ENCODE measurements at regions not wholly inside any gene's neighbourhood (a gene's known extent, or its start where the extent isn't known, plus 50 kb on each side); places are given as distances from the start of the nearest gene placed in this dataset.

DNA sequence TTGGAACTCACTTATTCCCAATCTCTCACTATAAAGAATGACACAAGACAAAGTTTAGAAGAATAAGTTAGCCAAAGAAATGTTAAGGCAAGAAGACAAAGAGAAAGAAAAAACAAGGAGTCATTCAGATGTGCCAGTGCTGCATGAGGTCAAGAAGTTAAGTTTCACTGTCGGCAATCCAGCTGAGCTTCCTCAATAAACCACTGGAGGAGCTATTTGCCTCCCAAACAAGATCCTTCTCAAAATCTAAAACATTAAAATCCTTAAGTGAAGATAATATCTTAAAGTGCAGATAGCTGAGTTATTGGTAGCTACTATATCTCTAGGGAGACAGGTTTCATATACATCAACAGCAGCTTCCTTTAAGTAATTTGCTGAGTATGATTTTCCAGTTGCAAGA, 512.3 kb downstream of the HDGFL1 start:
- Histone ChIP-seq H3K9me3 (ENCODE audit: insufficient read depth, low read depth) (no peaks in the 10 kb centered on the region), H3K4me1 (replicated peaks; ENCODE audit: insufficient read depth) (no peaks in the 10 kb centered on the region), H3K4me3 (no peak overlapping the region), H3K36me3 (ENCODE audit: low read depth) (no peaks in the 10 kb centered on the region), H2AFZ (no peak overlapping the region), H3K4me2 (no peak overlapping the region), H3K27ac (no peak overlapping the region), H3K27me3 (ENCODE audit: insufficient read depth, low read depth) (no peaks in the 10 kb centered on the region), H3K79me2 (ENCODE audit: low read depth) (no peaks in the 10 kb centered on the region), H3K9me2 (ENCODE audit: insufficient read depth) (0 out of 2 replicates have a peak, but pooled peaks cover 7% of the 10 kb centered on the region), H3F3A (ENCODE audit: insufficient read depth, low read depth) (no peaks in the 10 kb centered on the region), H4K20me1 (ENCODE audit: insufficient read depth) (no peaks in the 10 kb centered on the region)
- TF ChIP-seq EZH2 (IDR thresholded peaks at IDR 0.05; ENCODE audit: low read depth): no peak
- TF ChIP-seq, protein P1, sequence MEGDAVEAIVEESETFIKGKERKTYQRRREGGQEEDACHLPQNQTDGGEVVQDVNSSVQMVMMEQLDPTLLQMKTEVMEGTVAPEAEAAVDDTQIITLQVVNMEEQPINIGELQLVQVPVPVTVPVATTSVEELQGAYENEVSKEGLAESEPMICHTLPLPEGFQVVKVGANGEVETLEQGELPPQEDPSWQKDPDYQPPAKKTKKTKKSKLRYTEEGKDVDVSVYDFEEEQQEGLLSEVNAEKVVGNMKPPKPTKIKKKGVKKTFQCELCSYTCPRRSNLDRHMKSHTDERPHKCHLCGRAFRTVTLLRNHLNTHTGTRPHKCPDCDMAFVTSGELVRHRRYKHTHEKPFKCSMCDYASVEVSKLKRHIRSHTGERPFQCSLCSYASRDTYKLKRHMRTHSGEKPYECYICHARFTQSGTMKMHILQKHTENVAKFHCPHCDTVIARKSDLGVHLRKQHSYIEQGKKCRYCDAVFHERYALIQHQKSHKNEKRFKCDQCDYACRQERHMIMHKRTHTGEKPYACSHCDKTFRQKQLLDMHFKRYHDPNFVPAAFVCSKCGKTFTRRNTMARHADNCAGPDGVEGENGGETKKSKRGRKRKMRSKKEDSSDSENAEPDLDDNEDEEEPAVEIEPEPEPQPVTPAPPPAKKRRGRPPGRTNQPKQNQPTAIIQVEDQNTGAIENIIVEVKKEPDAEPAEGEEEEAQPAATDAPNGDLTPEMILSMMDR (conservative IDR thresholded peaks at IDR 0.05): peak; percentile 32
- ChIA-PET POLR2A (ENCODE audit: unreplicated experiment) (no interaction called here), CTCF (interaction anchor here (0.5 kb wide), 1 partner anchor 235 kb away, joined by 4 read pairs; no protein-coding TSS in a partner anchor)
- no peak for DNase-seq
- intact Hi-C loops (cut with micrococcal nuclease; ENCODE audit: unreplicated experiment): no loop called here
- BruUV-seq (replicated peaks): no TSS peak

GRCh38 chr6:23086100-23086499, 516.7 kb downstream of the HDGFL1 start:
- intact Hi-C loops (cut with micrococcal nuclease; ENCODE audit: unreplicated experiment): no loop called here
- TF ChIP-seq EZH2 (IDR thresholded peaks at IDR 0.05; ENCODE audit: low read depth): no peak
- TF ChIP-seq, protein P1 (conservative IDR thresholded peaks at IDR 0.05): no peak
- Histone ChIP-seq H3K27me3 (ENCODE audit: insufficient read depth, low read depth) (no peaks in the 10 kb centered on the region), H3K36me3 (ENCODE audit: low read depth) (no peaks in the 10 kb centered on the region), H3K4me3 (no peak overlapping the region), H3K9me3 (ENCODE audit: insufficient read depth, low read depth) (no peaks in the 10 kb centered on the region), H3K4me1 (replicated peaks; ENCODE audit: insufficient read depth) (no peaks in the 10 kb centered on the region), H2AFZ (no peak overlapping the region), H3K27ac (no peak overlapping the region), H4K20me1 (ENCODE audit: insufficient read depth) (no peaks in the 10 kb centered on the region), H3K4me2 (no peak overlapping the region), H3F3A (ENCODE audit: insufficient read depth, low read depth) (no peaks in the 10 kb centered on the region), H3K79me2 (ENCODE audit: low read depth) (no peaks in the 10 kb centered on the region), H3K9me2 (ENCODE audit: insufficient read depth) (0 out of 2 replicates have a peak, but pooled peaks cover 7% of the 10 kb centered on the region)
- CTCF ChIA-PET: no interaction called here
- no peak for DNase-seq
- no TSS peak for BruUV-seq (replicated peaks)
- POLR2A ChIA-PET (ENCODE audit: unreplicated experiment): no interaction called here

- no peak overlapping the region for H3K4me2 ChIP-seq
- intact Hi-C loops (cut with micrococcal nuclease; ENCODE audit: unreplicated experiment): no loop called here
- H3F3A ChIP-seq (ENCODE audit: insufficient read depth, low read depth): no peaks in the 10 kb centered on the region
Observed at GRCh38 chr6:23087471-23087870, 518.1 kb downstream of the HDGFL1 start.

More at GRCh38 chr6:23087471-23087870, 518.1 kb downstream of the HDGFL1 start:
- H2AFZ ChIP-seq: no peak overlapping the region
- no peaks in the 10 kb centered on the region for H3K36me3 ChIP-seq (ENCODE audit: low read depth)
- no peaks in the 10 kb centered on the region; the same call in 1 of the 2 replicates for H3K9me2 ChIP-seq (ENCODE audit: insufficient read depth)
- no peaks in the 10 kb centered on the region for H3K27me3 ChIP-seq (ENCODE audit: insufficient read depth, low read depth)
- H3K79me2 ChIP-seq (ENCODE audit: low read depth): no peaks in the 10 kb centered on the region
- H4K20me1 ChIP-seq (ENCODE audit: insufficient read depth): no peaks in the 10 kb centered on the region
- no peak for DNase-seq
- H3K4me1 ChIP-seq (replicated peaks; ENCODE audit: insufficient read depth): no peaks in the 10 kb centered on the region
- POLR2A ChIA-PET (ENCODE audit: unreplicated experiment): no interaction called here
- no peak overlapping the region for H3K27ac ChIP-seq
- no peak for TF ChIP-seq EZH2 (IDR thresholded peaks at IDR 0.05; ENCODE audit: low read depth)
- TF ChIP-seq, protein P1 (conservative IDR thresholded peaks at IDR 0.05): no peak
- CTCF ChIA-PET: no interaction called here
- H3K9me3 ChIP-seq (ENCODE audit: insufficient read depth, low read depth): no peaks in the 10 kb centered on the region
- no peak overlapping the region for H3K4me3 ChIP-seq
- no TSS peak for BruUV-seq (replicated peaks)
